ENCODE measurements at regions not wholly inside any gene's neighbourhood (a gene's known extent, or its start where the extent isn't known, plus 50 kb on each side); places are given as distances from the start of the nearest gene placed in this dataset.

- TF ChIP-seq ZNF24 (tag by site-specific recombination; IDR thresholded peaks at IDR 0.05) = no peak
- TF ChIP-seq ZEB2 (tag by site-specific recombination; IDR thresholded peaks at IDR 0.05) = no peak
- TF ChIP-seq, protein P1, sequence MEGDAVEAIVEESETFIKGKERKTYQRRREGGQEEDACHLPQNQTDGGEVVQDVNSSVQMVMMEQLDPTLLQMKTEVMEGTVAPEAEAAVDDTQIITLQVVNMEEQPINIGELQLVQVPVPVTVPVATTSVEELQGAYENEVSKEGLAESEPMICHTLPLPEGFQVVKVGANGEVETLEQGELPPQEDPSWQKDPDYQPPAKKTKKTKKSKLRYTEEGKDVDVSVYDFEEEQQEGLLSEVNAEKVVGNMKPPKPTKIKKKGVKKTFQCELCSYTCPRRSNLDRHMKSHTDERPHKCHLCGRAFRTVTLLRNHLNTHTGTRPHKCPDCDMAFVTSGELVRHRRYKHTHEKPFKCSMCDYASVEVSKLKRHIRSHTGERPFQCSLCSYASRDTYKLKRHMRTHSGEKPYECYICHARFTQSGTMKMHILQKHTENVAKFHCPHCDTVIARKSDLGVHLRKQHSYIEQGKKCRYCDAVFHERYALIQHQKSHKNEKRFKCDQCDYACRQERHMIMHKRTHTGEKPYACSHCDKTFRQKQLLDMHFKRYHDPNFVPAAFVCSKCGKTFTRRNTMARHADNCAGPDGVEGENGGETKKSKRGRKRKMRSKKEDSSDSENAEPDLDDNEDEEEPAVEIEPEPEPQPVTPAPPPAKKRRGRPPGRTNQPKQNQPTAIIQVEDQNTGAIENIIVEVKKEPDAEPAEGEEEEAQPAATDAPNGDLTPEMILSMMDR (tag by site-specific recombination; IDR thresholded peaks at IDR 0.05) = no peak
Observed at GRCh38 chr9:35552837-35553236, 52.2 kb upstream of the TESK1 start.
